Inflammatory macrophage treated with lipopolysaccharide for 4 hours (primary cell): ENCODE measurements at regions not wholly inside any gene's neighbourhood (a gene's known extent, or its start where the extent isn't known, plus 50 kb on each side); places are given as distances from the start of the nearest gene placed in this dataset.

Source experiments
- DNase-seq: peaks from one replicate; pipeline ENCODE4 v3.0.0-alpha.2; 2020

DNA sequence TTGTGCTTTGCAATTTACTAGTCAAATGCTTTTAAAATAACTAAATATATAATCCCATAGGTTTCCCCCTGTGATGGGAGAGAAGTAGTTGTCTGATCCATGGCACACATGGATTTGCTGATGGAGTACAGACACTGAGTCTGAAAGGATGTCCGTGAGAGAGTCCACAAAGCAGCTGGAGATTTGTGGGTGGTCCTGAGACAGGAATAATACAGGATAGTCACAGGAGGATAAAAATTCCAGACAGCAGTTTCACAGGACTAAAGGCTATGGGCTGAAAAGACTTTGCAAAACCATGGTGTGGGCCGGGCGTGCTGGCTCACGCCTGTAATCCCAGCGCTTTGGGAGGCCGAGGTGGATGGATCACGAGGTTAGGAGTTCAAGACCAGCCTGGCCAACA, 58.7 kb upstream of the ZFR start:
- DNase-seq: no peak

DNA sequence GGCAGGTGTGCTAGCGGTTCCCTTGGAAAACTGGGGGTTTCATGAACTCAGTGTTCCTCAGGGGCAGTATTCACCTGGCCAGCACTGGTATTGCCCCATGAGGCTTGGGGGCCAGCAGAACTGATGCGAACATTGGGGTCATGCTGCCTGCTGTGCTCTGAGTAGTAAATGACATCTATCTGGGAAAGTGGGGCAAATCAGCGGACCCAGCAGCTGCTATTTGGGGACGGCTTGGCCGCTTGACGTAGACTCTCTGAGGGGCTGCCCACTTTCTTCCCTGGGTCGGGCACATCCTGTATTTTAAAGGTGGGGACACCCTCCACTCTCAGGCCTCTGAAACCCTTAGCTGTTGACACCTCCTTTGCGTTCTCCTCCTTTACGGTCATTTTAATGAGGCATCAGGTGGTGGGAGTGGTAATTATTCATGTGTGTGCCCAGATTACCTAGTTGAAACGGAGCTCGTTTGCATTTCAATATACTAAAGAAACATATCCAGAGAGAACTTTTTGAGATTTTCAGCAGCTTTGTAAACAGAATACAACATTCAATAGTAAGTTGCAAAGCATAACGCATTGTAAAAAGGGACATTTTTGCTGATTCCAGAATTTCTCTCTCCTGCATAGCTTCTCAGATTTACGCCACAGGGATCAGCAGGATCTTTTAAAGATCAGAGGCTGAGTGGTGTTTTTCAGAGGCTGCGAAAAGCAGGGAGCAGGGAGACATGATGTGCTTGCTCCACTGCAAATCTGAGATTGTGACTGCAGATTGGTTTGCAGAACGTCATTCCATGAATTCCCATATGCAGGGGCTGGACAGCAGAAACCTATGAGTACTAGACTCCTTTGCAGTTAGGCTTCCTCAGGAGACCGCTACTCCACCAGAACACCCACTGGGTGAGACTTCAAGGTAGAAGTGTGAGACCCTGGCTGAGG, 56.8 kb upstream of the ZFR start:
- no peak for DNase-seq

DNA sequence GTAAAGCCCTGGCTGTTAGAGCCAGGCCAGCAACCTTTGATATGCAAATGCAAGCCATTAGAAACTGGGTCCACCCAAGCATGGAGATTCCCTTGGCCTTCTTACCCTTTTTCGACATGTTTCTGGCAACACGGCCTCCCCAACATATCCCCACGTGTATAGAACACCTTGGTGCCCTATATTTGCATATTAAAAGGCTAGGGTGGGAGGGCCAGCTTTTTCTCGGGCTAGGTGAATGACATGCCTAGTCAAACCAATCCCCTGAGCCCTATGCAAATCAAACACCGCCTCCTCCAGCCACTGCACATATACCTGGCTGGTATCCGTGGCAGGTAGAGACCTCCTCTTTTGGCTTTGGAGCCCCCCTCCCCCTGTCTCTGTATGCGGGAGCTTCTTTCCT, 55.6 kb upstream of the ZFR start:
- no peak for DNase-seq

DNA sequence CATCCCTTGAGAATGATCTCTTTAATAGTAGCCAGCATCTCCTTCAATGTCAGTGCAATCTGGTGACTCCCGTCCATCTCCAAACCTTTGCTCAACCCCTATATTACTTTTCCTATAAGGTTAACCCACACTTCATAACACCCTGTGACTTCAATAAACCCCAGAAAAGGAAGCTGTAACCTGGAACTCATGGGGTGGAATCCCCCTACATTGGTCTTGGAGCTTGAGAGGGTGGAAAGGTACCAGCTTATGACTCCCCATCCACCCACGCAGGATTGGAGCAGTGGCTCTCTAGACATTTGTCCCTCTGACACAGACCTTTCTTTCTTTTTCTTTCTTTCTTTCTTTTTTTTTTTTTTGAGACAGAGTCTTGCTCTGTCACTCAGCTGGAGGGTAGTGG, 54.7 kb upstream of the ZFR start:
- DNase-seq: no peak

DNA sequence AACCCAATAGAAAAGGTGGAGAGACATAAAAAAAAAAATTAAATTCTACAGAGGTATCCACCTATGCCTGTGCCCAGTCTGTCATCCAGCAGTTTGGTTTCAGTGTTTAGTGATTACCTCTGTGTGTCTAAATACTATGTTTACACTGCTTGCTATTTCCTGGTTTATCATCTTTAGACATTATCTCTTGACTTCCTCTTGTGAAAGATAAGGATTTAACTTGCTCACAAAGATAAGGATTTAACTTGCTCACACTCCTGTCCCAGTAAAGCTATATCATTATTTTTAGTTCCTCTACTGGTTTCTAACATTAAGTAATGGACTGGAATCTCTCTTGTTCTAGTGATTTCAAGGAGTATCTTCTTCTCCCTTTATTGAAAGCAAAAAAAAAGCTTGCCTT, 53.9 kb upstream of the ZFR start:
- DNase-seq: peak; percentile 22

DNA sequence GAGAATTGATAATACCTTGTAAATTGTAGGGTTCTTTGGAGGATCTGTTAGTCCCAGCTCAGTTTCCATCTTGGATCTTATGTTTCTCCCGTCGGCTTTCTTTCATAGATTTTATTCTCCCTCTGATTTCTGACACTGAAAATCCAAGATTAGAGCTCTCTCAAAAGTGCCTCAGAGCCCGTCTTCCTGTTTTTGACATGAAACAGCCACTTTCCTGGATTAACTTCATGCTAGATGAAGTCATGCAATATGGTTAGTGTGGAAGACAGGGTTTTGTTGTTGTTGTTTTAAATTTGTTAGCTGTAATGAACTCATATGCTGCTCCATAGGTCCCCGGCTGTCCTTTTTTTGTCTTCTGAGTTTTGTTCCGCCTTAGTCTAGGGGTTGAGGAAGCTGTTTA, 51.6 kb upstream of the ZFR start:
- no peak for DNase-seq

DNA sequence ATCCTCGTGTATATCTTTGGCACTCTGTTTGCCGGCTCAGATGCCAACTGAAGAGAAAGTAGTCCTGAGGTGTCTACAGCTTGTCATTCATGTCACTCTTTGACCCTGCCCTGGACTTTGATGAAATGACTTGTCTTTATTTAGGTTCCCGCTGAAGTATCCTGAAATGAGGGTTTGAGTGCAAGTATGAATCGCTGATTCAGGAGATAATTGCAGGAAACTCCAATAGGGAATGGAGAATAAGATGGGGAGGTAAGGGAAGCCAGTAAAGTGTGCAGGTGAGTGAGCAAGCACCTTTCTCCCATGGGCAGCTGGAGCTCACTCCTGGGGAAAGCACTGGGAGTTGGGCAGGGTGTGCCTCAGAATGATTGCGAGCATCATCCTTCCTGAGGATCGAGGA, 50.3 kb upstream of the ZFR start:
- DNase-seq: no peak
